ENCODE measurements at regions not wholly inside any gene's neighbourhood (a gene's known extent, or its start where the extent isn't known, plus 50 kb on each side); places are given as distances from the start of the nearest gene placed in this dataset.

DNA sequence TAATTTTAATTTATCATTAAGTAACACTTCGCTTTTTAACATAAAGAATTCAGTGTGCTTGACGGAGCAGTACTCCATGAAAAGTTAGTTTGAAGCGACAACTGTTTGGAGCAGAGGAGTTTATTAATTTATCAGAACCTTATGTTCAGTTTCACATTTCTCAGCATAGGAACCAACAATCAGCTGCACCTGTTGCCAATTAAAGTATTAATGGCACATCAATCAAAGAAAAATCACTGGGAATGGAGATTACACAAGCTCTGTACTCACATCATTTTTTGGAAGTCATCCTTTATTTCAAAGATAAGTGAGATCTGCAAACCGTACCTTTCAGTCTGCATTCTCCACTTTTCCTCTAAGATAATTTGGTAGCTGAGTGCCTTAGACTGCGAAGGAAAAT lies 344.6 kb downstream of the LMO4 start:
- in situ Hi-C loops (cut with HindIII; ENCODE audit: low sequenced_read_pairs): no loop called here

DNA sequence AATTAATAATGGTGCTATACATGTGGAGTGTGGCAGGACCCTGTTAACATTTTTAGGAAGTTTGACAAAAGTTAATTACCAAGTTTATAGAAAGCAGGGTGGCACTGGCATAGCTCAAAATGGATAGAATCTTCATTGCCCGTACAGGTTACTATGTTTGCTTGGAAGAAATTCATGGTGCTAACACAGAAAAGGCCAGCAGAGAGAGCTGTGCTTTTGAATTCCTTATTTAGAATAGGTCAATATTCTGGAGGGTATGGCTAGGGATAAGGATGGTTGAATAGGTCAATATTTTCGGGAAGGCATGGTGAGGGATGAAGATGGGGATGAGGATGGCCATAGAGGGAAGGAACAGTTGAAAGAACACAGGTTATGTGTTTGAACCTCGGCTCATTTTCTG lies 345.1 kb downstream of the LMO4 start:
- in situ Hi-C loops (cut with HindIII; ENCODE audit: low sequenced_read_pairs): no loop called here

DNA sequence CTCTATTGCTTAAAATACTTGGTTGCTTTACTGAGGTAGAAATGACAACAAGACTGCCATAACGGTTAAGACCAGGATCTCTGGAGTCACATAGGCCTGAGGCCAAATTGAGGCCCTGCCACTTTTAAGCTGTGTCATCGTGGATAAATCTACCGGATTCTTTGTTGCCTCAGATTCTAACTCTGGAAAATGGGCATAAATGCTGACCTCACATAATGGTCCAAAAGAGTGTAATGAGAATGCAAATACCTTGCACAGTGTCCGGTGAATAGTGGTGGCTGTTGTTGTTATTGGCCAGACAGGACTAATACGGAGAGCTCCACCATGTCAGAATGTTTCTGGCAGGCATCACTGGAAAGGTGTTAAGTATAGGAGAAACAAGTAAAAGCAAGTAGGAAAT lies 346.1 kb downstream of the LMO4 start:
- in situ Hi-C loops (cut with HindIII; ENCODE audit: low sequenced_read_pairs): no loop called here

DNA sequence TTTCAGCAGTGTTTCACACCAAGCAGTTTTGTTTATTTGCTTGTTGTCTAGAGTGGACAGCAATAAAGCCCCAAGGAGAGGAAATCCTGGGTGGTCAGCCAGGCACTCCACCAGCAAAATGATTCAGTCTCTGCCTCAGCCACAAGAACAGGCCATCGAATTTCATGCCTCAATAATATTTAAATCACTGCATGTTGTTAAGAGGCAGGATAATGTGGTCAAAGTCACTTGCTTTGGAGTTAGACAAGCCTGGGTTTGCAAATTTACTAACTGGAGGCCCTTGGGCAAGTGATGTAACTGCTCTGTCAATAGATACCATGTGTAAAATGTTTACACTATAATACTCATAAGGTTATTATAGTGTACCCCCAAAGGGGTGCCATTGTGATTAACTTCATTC lies 349.6 kb downstream of the LMO4 start:
- in situ Hi-C loops (cut with HindIII; ENCODE audit: low sequenced_read_pairs): no loop called here

DNA sequence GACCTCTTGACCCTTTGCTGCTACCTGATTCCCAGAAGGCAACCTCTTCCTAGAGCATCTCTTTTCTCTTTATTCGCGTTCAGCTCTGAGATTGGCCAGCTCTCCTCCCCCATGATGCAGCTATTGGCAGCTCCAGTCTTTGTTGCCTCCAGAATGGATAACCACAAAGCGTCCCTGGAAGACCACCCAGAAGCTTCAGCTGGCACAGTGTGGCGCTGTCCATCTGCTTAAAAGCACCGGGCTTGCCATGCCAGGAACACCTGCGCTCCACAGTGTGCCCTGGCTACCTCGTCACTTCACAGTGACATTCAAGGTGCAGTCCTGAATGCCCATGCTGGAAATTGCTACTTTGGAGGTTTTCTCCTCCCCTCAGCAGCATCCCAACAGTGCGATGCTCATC lies 353.9 kb downstream of the LMO4 start:
- in situ Hi-C loops (cut with HindIII; ENCODE audit: low sequenced_read_pairs): no loop called here

DNA sequence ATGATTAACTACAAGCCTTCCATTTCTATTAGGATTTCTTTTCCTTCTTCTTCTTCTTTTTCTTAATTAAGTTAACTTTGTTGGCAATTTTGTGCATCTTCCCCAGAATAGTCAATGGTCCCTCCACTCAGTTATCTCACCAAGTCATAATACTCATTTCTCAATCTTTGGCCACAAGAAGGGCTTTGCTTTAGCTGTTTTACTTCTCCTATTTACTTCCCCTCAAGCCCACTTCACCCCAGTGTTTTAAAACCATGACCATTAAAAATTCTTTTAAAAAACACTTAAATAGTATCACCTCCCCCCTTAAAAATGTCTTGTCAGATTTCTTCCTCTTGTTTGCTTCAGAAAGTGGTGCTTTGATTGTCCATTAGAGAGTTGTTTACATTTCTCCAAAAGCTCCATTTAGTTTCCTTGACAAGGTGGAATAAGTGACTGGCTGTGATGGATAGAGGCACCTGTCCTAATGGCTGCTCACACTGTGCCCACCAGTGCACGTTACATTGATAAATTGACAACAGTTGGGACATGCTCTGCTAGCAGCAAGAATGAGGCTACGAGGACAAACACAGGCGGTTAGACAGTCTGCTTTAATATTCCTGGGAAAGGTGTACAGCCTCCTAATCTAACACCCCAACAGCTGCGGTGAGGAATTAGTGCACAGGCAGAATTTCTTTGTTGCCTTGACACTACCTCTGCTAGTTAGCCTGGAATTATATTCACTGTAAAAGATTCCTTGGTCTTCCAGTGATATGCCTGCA lies 354.7 kb downstream of the LMO4 start:
- in situ Hi-C loops (cut with HindIII; ENCODE audit: low sequenced_read_pairs): no loop called here

DNA sequence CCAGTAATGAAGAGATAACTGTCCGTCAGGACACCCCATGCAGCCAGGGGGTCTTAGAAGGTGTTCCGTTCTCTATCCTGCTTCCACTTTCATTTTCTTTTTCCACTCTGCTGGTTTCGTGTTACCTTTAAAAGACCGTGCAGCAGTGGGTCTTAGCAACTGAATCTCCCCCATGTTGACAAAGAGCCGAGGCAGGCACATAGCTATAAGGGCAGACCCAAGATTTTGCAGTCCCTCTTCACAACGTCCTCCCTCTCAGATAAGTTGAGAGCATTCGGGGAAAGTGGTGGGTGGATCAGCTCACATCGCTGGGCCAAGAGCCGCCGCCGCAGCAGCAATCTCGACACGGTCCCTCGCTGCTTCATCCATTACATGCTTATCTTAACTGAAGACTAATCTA lies 355.5 kb downstream of the LMO4 start:
- in situ Hi-C loops (cut with HindIII; ENCODE audit: low sequenced_read_pairs): no loop called here

GRCh38 chr1:87684713-87685205 lies 356.1 kb downstream of the LMO4 start:
- in situ Hi-C loops (cut with HindIII; ENCODE audit: low sequenced_read_pairs): no loop called here

DNA sequence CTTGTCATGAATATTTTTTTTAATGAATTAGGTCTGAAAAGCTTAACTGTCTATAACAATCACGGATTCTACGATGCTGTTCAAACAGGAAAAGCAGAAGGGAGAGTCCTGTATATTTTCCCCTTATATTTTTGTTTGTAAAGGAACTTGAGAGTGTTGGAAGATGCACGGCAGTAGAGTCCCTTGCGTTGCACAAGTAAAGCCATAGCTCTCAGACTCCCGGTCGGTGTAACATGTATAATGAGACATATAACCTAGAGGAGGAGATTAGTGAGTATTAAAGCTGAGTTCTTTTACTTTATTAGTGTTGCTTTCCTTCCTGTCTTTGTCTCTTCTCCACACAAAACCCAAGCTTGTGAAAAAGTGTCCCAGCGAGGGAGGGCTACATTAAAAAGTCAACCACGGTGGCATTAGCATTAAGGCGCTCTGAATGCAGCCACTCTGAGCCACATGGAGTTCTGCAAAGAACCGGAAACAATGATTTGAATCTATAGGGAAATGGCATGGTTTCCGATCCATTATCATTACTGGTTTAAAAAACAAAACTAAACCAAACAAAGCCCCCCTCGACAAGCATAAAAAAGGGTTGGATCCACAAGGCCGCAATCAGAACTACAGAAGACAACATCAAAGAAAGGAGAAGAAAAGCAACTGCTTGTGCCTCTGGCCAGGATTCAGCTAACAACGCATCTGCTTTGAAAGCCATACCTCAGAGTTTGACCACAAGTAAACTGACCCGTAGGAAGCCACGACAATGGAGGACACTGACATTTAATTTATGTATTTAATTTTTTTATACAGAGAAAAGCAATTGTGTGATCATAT lies 356.8 kb downstream of the LMO4 start:
- in situ Hi-C loops (cut with HindIII; ENCODE audit: low sequenced_read_pairs): no loop called here

GRCh38 chr1:87686136-87686495 lies 357.4 kb downstream of the LMO4 start:
- in situ Hi-C loops (cut with HindIII; ENCODE audit: low sequenced_read_pairs): no loop called here

- in situ Hi-C loops (cut with HindIII; ENCODE audit: low sequenced_read_pairs): no loop called here
These were observed 358.0 kb downstream of the LMO4 start for GRCh38 chr1:87686671-87687070.

DNA sequence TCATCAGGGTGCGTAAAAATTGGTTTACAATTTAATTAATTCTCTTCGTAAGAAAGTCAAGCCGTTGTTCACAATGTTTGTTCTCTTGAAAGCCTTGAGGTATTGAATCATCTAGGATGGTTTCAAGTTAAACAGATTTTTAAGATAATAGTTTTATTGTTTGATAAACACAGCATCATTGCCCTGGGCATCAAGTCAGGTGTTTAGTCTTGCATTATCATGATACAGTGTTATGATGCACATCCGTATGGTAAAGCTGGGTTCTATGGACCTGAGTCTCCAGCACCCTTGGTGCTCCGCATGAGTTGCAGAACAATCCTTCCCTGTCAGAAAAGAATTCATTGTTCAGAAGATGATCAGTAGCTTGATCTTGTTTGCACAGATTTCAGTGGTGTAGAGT lies 359.5 kb downstream of the LMO4 start:
- in situ Hi-C loops (cut with HindIII; ENCODE audit: low sequenced_read_pairs): no loop called here

DNA sequence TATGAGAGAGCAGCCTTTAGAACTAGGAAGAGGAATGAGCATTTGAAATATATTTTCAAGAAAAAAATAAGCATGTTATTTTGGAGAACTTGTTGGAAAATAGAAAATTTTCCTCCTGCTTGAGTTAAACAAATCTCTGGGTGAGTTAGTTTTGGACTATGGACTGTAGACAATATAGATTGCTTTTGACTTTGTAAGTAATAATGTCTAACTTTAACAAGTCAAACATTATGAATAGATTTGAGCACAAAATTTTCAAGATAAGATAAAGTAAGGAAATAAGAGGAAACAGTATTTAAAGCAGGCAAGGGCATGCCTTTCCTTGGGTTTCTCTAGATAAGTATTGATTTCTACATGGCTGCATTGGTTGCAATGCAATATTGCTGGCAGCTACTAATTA lies 360.8 kb downstream of the LMO4 start:
- in situ Hi-C loops (cut with HindIII; ENCODE audit: low sequenced_read_pairs): no loop called here

GRCh38 chr1:87696483-87696882 lies 367.8 kb downstream of the LMO4 start:
- in situ Hi-C loops (cut with HindIII; ENCODE audit: low sequenced_read_pairs): no loop called here

- in situ Hi-C loops (cut with HindIII; ENCODE audit: low sequenced_read_pairs): no loop called here
These were observed 373.8 kb downstream of the LMO4 start for GRCh38 chr1:87702455-87702854.

GRCh38 chr1:87705233-87705632 lies 376.6 kb downstream of the LMO4 start:
- in situ Hi-C loops (cut with HindIII; ENCODE audit: low sequenced_read_pairs): loop anchor here (5.0 kb wide), 1 partner anchor 53 kb away; no protein-coding TSS in a partner anchor

- in situ Hi-C loops (cut with HindIII; ENCODE audit: low sequenced_read_pairs): loop anchor here (5.0 kb wide), 1 partner anchor 54 kb away; no protein-coding TSS in a partner anchor
These were observed 377.5 kb downstream of the LMO4 start for GRCh38 chr1:87706203-87706602.

GRCh38 chr1:87706779-87707228 lies 378.1 kb downstream of the LMO4 start:
- in situ Hi-C loops (cut with HindIII; ENCODE audit: low sequenced_read_pairs): loop anchor here (5.0 kb wide), 1 partner anchor 55 kb away; no protein-coding TSS in a partner anchor

DNA sequence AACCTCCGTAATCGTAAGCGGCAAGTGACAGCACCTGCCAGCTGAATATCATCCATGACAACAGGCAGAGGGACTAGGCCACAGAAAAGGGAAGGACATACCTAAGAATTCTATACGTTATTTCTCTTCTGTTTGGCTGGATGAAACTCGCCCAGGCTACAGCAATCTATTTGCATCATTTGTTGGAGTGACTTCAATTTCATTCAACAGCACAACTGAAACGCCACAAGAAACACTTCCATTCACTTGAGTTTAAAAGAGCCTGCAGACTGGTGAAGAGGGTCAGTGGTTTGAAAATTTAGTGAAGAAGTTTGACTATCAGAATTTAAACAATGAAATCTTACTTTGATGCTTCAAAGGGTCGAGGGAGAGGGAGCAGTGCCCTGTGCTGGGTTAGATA lies 378.7 kb downstream of the LMO4 start:
- in situ Hi-C loops (cut with HindIII; ENCODE audit: low sequenced_read_pairs): loop anchor here (5.0 kb wide), 1 partner anchor 55 kb away; no protein-coding TSS in a partner anchor

DNA sequence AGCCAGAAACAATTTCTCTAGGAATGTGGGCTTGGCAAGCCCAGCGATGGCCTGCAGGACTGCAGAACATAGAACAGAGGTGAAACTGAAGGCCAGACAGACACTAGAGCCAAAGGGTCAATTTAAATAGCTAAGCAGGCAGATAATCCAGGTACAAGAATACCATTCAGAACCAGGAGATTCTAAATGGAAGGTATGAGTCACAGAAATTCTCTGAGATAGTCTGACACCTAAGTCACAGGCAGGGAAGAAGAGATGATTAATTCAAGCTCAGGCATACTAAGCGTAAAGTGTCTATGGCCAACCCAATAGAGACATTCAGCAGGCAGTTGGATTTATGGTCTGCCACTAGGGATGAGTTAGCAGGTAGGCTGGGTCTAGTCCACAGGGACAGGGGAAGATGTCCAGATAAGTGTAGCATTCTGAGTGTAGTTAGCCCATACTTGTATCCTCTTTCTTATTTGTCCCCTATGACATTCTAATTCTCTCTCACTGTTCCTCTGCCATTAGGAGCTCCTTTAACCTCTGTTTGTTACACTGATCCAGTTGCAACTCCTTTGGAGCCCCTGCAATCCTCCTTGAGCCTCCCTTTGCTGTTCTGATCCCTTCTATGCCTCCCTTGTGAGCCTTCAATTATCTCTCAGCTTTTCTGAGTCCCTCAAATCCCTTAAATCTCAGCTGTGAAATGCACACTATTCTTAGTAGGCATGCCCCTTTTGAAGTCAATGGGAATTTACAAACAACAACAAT lies 383.8 kb downstream of the LMO4 start:
- in situ Hi-C loops (cut with HindIII; ENCODE audit: low sequenced_read_pairs): no loop called here

- in situ Hi-C loops (cut with HindIII; ENCODE audit: low sequenced_read_pairs): no loop called here
These were observed 385.6 kb downstream of the LMO4 start for GRCh38 chr1:87714278-87714677.

Data from endothelial cell of hepatic sinusoid (primary cell).